ENCODE measurements at regions not wholly inside any gene's neighbourhood (a gene's known extent, or its start where the extent isn't known, plus 50 kb on each side); places are given as distances from the start of the nearest gene placed in this dataset.

DNA sequence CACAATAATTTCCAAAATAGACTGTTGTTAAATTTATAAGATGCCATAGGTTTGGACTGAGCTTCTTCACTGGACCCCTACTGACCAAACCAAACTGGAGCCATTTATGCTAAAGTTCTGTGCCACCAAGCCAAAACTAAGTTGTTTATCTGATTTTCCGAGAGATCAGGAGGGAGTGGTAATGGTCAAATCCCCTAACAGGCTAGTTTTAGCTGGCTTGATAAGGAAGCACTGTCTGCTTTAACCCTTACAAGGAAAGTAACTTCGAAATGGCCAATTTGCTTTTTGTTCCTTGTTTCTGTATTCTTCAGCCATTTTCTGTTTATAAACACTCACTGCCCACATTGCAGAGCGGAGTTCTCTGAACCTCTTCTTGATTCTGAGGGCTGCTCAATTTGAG, 246.8 kb upstream of the TUT7 start:
- no peak overlapping the region for H3K4me3 Mint-ChIP-seq (ENCODE audit: unreplicated experiment)
- TF ChIP-seq, protein P1, sequence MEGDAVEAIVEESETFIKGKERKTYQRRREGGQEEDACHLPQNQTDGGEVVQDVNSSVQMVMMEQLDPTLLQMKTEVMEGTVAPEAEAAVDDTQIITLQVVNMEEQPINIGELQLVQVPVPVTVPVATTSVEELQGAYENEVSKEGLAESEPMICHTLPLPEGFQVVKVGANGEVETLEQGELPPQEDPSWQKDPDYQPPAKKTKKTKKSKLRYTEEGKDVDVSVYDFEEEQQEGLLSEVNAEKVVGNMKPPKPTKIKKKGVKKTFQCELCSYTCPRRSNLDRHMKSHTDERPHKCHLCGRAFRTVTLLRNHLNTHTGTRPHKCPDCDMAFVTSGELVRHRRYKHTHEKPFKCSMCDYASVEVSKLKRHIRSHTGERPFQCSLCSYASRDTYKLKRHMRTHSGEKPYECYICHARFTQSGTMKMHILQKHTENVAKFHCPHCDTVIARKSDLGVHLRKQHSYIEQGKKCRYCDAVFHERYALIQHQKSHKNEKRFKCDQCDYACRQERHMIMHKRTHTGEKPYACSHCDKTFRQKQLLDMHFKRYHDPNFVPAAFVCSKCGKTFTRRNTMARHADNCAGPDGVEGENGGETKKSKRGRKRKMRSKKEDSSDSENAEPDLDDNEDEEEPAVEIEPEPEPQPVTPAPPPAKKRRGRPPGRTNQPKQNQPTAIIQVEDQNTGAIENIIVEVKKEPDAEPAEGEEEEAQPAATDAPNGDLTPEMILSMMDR (IDR thresholded peaks at IDR 0.05): no peak
- DNase-seq (ENCODE audit: extremely low spot score, unreplicated experiment): no peak
- H3K27me3 Mint-ChIP-seq (ENCODE audit: unreplicated experiment): no peaks in the 10 kb centered on the region
- peak overlapping the region; percentile 71 for H3K27ac Mint-ChIP-seq (ENCODE audit: unreplicated experiment)
- H3K9me3 Mint-ChIP-seq (ENCODE audit: unreplicated experiment): no peaks in the 10 kb centered on the region
- H3K4me1 Mint-ChIP-seq (ENCODE audit: unreplicated experiment): peaks cover 78% of the 10 kb centered on the region
- no peaks in the 10 kb centered on the region for H3K36me3 Mint-ChIP-seq (ENCODE audit: unreplicated experiment)

DNA sequence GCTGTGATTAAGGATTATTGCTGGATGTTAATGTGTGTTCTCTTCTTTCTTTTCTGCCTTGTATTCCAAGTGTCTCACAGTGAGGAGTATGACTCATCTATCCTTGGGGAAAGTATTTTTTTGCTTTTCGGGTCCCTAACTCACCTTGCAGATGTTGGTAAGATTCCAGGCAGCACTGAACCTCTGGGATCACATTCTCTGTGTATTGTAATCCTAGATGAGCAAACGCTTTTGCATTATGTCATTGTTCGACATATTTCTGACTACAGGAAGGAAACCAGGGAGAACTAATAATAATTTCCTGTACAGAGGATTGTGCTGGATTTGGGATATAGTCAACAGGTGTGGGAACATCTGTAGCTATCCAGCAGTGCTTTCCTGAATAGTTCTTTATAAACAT, 246.1 kb upstream of the TUT7 start:
- H3K9me3 Mint-ChIP-seq (ENCODE audit: unreplicated experiment): no peaks in the 10 kb centered on the region
- DNase-seq (ENCODE audit: extremely low spot score, unreplicated experiment): no peak
- TF ChIP-seq, protein P1 (IDR thresholded peaks at IDR 0.05): no peak
- H3K4me1 Mint-ChIP-seq (ENCODE audit: unreplicated experiment): peaks cover 76% of the 10 kb centered on the region
- no peaks in the 10 kb centered on the region for H3K27me3 Mint-ChIP-seq (ENCODE audit: unreplicated experiment)
- H3K27ac Mint-ChIP-seq (ENCODE audit: unreplicated experiment): peak overlapping the region; percentile 36
- H3K4me3 Mint-ChIP-seq (ENCODE audit: unreplicated experiment): no peak overlapping the region
- H3K36me3 Mint-ChIP-seq (ENCODE audit: unreplicated experiment): no peaks in the 10 kb centered on the region

DNA sequence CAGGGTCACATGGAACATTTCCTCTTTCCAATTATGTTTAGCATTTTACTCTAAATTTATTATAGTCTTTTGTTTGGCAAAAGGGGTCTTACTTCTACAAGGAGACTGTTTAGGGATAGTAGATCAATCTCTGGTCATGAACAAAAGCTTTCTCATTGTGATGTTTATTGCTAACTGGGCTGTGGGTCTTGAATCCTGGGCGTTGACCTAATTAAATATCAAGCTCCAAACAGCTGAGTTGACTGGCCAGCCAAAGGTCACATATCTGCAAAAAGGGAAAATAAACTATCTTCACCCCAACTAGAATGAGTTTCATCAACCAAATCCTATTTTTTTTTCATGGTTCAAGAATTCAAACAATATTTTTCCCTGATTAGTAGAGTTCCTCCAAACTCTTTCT, 245.4 kb upstream of the TUT7 start:
- no peak for DNase-seq (ENCODE audit: extremely low spot score, unreplicated experiment)
- TF ChIP-seq, protein P1 (IDR thresholded peaks at IDR 0.05): no peak
- H3K36me3 Mint-ChIP-seq (ENCODE audit: unreplicated experiment): no peaks in the 10 kb centered on the region
- peak overlapping the region; percentile 36 for H3K27ac Mint-ChIP-seq (ENCODE audit: unreplicated experiment)
- H3K27me3 Mint-ChIP-seq (ENCODE audit: unreplicated experiment): no peaks in the 10 kb centered on the region
- peaks cover 69% of the 10 kb centered on the region for H3K4me1 Mint-ChIP-seq (ENCODE audit: unreplicated experiment)
- H3K9me3 Mint-ChIP-seq (ENCODE audit: unreplicated experiment): no peaks in the 10 kb centered on the region
- no peak overlapping the region for H3K4me3 Mint-ChIP-seq (ENCODE audit: unreplicated experiment)

DNA sequence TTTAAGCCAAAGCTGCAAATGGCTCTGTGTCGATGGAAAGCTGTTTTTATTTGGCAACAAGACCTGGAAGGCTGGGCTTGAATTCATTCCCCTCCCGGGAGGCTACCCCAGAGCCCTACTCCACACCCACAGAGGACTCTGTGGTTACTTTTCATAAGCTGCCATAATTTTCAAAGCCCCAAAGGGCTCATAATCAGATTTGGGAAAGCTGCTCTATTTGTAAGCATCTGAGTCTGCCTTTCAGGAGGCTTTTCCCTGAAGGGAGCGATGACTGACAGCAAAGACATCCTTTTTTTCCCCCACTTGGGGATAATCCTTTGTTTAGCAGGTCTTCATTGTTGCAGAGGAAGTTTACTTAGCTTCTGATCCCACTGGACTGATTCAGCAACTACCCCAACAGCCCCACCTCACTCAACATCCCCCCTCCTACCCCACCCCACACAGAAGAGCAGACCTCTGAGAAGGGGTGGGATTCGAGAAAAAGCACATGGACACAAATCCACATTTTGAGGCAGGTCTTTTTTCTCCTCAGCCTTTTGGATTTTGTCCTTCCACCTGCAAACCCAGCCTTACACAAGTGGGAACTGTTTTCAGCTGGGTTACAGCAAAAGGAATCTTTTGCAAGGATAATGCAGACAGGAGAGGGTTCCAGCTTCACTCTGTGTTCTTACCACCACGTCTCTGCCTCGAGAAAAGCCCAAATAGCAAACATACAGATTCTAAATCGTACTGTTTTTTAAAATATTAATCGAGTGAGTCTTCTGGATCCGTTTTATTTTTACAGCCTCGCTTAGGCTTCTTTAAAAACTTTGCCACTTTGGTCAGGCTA, 244.4 kb upstream of the TUT7 start:
- DNase-seq (ENCODE audit: extremely low spot score, unreplicated experiment): no peak
- Mint-ChIP-seq H3K9me3 (ENCODE audit: unreplicated experiment) (no peaks in the 10 kb centered on the region), H3K27ac (ENCODE audit: unreplicated experiment) (peak overlapping the region; percentile 66), H3K4me1 (ENCODE audit: unreplicated experiment) (peaks cover 59% of the 10 kb centered on the region), H3K27me3 (ENCODE audit: unreplicated experiment) (no peaks in the 10 kb centered on the region), H3K4me3 (ENCODE audit: unreplicated experiment) (no peak overlapping the region), H3K36me3 (ENCODE audit: unreplicated experiment) (no peaks in the 10 kb centered on the region)
- TF ChIP-seq, protein P1 (IDR thresholded peaks at IDR 0.05): no peak

DNA sequence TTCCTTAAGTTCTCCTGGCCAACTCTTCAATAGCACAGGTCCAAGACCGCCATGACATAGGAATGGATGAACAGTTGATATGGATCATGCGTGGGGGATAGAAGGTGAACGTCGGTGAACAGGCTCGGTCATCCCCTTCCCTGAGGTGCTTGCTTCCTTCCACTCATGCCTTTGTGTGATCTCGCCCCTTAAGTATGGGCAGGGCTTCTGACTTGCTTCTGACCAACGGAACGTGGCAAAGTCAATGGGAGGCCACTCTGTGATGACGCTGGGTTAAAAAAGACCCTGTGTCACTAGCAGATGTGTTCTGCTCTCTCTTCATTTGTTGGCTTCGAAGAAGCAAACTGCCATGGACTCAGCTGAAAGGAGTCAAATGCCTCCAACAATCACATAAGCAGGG, 240.5 kb upstream of the TUT7 start:
- DNase-seq (ENCODE audit: extremely low spot score, unreplicated experiment): no peak
- no peak overlapping the region for H3K27ac Mint-ChIP-seq (ENCODE audit: unreplicated experiment)
- no peaks in the 10 kb centered on the region for H3K36me3 Mint-ChIP-seq (ENCODE audit: unreplicated experiment)
- H3K9me3 Mint-ChIP-seq (ENCODE audit: unreplicated experiment): no peaks in the 10 kb centered on the region
- H3K27me3 Mint-ChIP-seq (ENCODE audit: unreplicated experiment): no peaks in the 10 kb centered on the region
- peaks cover 22% of the 10 kb centered on the region for H3K4me1 Mint-ChIP-seq (ENCODE audit: unreplicated experiment)
- no peak overlapping the region for H3K4me3 Mint-ChIP-seq (ENCODE audit: unreplicated experiment)
- TF ChIP-seq, protein P1 (IDR thresholded peaks at IDR 0.05): no peak

Data from osteocyte (in vitro differentiated cells).